ENCODE measurements at regions not wholly inside any gene's neighbourhood (a gene's known extent, or its start where the extent isn't known, plus 50 kb on each side); places are given as distances from the start of the nearest gene placed in this dataset.
A peak's percentile ranks its signal among the peaks of the same experiment; 100 is the strongest.
"Not testable (repeated sequence)": the region's sequence is repeated elsewhere in the genome, so short reads cannot be mapped to it uniquely, and the experiment has no call there.

- DNase-seq (ENCODE audit: low read depth), result no peak
- H3K4me3 ChIP-seq (ENCODE audit: low read depth, low read length), result no peak overlapping the region
These were observed 143.5 kb upstream of the TBX3 start for GRCh38 chr12:114827461-114827860.

DNA sequence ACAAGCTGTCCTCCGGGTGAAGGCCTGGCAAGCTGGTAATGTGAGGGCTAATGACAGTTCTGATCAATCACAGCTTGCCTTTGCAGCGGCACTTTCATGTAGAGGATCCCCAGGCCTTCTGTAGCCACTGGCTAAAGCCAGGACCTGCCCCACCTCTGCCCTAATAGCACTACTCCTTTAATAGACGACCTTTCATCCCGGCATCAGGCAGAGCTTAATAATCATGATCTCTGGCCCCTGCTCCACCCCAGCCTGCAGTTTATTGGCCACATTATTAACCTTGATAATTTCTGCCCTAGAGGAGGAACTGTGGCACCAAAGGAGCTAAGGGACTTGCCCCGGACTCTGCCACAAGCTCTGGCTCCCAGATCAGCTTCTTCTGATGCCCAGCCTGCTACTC is 142.3 kb upstream of the TBX3 start:
- no peak for DNase-seq (ENCODE audit: low read depth)
- H3K4me3 ChIP-seq (ENCODE audit: low read depth, low read length), result no peak overlapping the region

- H3K4me3 ChIP-seq (ENCODE audit: low read depth, low read length), result no peak overlapping the region
- DNase-seq (ENCODE audit: low read depth), result no peak
These were observed 139.7 kb upstream of the TBX3 start for GRCh38 chr12:114823724-114824123.

DNA sequence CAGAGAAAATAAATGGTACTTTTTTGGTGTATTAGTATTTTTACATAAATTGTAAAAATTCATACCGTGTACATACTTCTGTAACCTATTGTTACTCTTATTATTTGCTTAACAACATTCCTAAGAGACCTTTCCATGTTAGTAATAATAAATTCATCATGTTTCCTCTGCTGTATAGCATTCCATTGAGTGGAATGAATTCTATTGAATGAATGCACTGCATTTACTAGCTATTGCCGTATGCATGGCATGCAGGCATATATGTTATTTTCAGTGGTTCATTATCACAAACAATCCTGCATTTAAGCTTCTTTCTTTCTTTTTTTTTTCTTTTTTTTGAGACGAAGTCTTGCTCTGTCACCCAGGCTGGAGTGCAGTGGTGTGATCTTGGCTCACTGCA is 137.6 kb upstream of the TBX3 start:
- no peak overlapping the region for H3K4me3 ChIP-seq (ENCODE audit: low read depth, low read length)
- DNase-seq (ENCODE audit: low read depth), result no peak

DNA sequence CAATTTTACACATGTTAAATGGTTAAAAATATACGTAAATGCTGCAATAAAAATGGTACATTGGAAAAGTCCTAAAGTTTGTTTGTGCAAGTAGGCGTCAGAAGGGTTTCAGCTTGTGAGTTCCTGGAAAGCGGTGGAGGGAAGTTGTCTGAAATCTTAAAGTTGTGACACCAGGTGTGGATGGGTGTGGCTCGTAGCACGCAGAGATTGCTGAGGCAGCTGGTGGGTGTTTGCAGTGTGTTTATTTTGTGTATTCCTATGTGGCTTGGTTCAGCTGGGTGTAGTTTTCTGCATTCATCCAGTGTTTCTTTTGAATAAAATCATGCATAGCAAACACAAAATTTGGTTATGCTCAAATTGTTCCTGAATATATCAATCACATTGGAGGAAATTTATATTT is 136.8 kb upstream of the TBX3 start:
- no peak overlapping the region for H3K4me3 ChIP-seq (ENCODE audit: low read depth, low read length)
- no peak for DNase-seq (ENCODE audit: low read depth)

GRCh38 chr12:114817571-114818425 is 133.8 kb upstream of the TBX3 start:
- H3K4me3 ChIP-seq (ENCODE audit: low read depth, low read length), result no peak overlapping the region
- DNase-seq (ENCODE audit: low read depth), result peak; percentile 26

DNA sequence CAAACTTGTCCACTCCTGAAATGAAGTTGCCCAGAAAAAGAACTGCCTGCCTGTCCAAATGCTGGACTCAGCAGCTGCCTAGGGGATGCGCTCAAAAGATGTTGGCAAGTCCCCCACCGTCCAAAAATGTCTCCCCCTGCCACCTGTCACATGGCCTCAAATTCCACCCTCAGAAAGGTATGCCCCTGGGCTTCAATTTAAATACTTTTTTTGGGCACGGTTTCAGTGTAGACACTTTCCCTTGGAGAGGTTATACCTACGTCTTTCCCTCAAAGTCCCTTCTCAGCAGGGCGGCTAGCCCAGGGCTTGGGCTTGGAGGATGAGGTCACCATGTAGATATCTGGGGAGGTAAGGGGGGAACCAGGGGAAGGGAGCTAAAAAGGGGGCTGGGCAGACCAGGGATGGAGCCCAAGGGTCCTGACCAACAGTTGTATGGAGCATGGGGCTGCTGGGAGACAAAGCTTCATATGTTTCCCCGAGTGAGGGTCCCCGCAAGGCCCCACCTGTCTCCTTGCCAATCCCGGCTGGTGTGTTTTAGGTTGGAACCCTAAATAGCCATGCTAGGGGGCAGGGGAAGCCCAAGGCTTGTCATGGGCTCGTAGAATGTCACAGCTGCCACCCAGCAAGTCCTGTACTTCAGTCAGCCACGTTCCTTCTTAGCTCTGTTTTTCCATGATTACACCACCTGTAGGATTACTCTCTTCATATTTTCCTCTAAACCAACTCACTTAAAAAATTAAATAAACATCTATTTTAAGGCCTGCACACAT is 131.2 kb upstream of the TBX3 start:
- DNase-seq (ENCODE audit: low read depth), result no peak
- no peak overlapping the region for H3K4me3 ChIP-seq (ENCODE audit: low read depth, low read length)

- no peak for DNase-seq (ENCODE audit: low read depth)
- no peak overlapping the region for H3K4me3 ChIP-seq (ENCODE audit: low read depth, low read length)
These were observed 129.1 kb upstream of the TBX3 start for GRCh38 chr12:114812858-114813761.

- H3K4me3 ChIP-seq (ENCODE audit: low read depth, low read length), result no peak overlapping the region
- no peak for DNase-seq (ENCODE audit: low read depth)
These were observed 128.4 kb upstream of the TBX3 start for GRCh38 chr12:114812384-114812783.

DNA sequence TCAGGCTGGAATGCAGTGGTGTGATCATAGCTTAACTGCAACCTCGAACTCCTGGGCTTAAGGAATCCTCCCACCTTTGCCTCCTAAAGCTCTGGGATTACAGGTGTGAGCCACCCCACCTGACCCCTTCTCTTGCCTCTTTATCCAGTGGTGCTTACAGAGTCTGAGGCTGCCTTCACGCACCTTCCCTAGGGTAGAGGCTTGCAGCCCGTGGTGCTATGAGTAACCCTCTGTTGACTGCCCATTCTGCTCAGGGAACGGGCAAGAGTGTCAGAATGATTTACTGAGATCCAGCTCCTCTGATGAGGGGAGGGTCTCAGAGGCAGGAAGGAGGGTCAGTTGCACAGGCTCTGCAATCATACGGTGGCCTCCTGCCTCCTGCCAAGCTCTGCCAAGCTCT is 125.1 kb upstream of the TBX3 start:
- DNase-seq (ENCODE audit: low read depth), result no peak
- no peak overlapping the region for H3K4me3 ChIP-seq (ENCODE audit: low read depth, low read length)

DNA sequence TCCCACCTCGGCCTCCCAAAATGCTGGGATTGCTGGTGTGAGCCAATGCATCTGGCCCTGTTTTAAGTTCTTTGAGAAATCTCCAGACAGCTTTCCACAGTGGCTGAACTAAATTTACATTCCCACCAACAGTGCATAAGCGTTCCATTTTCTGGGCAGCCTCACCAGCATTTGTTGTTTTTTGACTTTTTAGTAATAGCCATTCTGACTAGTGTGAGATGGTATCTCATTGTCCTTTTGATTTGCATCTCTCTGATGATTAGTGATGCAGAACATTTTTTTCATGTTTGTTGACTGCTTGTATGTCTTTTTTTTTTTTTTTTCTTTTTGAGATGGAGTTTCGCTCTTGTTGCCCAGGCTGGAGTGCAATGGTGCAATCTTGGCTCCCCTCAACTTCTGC is 117.4 kb upstream of the TBX3 start:
- not testable (repeated sequence) for DNase-seq (ENCODE audit: low read depth)

GRCh38 chr12:114800566-114800965 is 116.6 kb upstream of the TBX3 start:
- not testable (repeated sequence) for DNase-seq (ENCODE audit: low read depth); H3K4me3 ChIP-seq (ENCODE audit: low read depth, low read length)

More for the DNA sequence above, 117.4 kb upstream of the TBX3 start:
- not testable (repeated sequence) for H3K4me3 ChIP-seq (ENCODE audit: low read depth, low read length)

DNA sequence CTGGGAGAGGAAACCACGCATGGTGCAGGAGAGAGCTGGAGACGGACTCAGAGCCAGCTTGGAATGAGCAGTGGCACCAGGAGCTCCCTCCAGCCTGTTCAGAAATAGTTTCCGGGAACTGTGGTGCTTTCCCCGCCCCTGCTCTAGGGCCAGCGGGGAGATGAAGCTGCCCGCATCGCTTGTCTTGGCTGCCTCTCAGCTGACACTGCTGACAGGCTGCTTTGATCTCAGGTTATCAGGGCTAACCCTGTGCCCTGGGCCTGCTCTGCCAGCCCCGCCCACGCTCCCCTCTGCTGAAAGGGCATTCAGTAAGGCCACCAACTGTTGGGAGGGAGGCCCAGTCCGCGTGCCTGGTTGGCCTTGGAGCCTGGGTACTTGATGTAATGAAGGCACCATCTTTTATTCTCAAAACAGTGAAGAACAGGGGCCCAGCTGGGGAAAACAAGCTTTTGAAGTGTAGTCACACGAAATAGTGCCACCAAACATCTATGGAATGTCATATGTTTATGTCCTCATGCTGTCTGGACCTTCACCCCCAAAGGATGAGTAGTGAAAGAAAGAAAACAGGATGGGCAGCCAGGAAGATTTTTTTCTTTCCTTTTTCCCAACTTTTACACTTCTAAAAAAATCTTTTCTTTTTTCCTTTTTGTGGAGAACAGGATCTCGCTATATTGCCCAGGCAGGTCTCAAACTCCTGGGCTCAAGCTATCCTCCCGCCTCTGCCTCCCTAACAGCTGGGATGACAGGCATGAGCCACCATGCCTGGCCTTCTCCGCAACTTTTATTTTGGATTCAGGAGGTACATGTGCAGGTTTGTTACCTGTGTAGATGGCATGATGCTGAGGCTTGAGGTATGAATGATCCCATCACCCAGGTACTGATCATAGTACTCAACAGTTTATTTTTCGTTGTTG is 115.9 kb upstream of the TBX3 start:
- DNase-seq (ENCODE audit: low read depth), result no peak
- H3K4me3 ChIP-seq (ENCODE audit: low read depth, low read length), result no peak overlapping the region

- no peak for DNase-seq (ENCODE audit: low read depth)
- H3K4me3 ChIP-seq (ENCODE audit: low read depth, low read length), result no peak overlapping the region
These were observed 110.1 kb upstream of the TBX3 start for GRCh38 chr12:114794049-114794558.

- H3K4me3 ChIP-seq (ENCODE audit: low read depth, low read length), result no peak overlapping the region
- DNase-seq (ENCODE audit: low read depth), result no peak
These were observed 106.3 kb upstream of the TBX3 start for GRCh38 chr12:114790276-114790675.

DNA sequence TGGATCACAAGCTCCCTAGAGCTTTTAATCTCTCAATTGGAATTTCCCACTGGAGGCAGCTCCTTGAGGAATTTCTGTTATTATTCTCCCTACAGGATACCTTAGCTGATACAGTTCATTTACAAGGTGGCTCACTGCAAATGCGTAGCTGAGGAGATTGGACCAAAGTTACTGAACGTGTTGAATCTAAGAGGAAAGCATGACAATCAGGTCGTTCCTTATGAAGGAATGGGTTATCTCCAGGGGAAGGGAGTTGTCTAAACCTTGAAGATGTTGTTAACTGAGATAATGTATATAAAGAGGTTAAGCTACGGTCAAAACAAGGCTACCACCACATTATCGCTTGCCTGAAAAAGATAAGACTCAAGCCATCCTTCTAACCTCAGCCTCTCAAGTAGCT is 105.8 kb upstream of the TBX3 start:
- no peak for DNase-seq (ENCODE audit: low read depth)

DNA sequence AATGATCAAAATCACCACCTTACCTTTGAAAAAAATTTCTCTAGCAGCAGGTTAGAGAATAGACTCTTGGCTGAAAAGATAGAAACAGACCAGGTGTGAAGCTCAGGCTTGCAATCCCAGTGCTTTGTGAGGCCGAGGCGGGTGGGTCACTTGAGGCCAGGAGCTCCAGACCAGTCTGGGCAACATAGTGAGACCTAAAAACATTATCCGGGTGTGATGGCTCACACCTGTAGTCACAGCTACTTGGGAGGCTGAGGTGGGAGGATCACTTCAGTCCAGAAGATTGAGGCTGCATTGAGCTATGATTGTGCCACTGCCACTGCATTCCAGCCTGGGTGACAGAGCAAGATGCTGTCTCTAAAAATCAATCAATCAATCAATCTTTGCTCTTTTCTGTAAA is 105.3 kb upstream of the TBX3 start:
- no peak overlapping the region for H3K4me3 ChIP-seq (ENCODE audit: low read depth, low read length)
- no peak for DNase-seq (ENCODE audit: low read depth)

More for the DNA sequence above, 105.8 kb upstream of the TBX3 start:
- no peak overlapping the region for H3K4me3 ChIP-seq (ENCODE audit: low read depth, low read length)

DNA sequence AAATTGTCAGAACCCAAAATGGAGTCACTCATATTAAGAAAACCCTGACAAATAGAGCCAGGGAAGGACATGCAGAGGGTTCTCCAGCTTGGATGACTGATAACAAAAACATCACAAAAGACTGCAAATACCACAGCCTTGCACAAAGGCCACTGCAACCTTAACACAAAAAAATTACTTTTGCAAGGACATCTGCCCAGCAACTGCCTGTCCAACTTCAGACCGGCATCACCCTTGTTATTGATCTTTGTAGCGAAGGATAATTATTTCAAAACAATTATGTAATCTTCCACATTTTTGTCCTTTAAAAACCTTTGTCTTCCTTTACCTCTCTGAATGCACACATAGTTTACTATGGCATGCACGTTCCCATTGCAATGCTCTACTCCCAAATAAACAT is 100.6 kb upstream of the TBX3 start:
- no peak overlapping the region for H3K4me3 ChIP-seq (ENCODE audit: low read depth, low read length)
- DNase-seq (ENCODE audit: low read depth), result no peak

Measured in skeletal muscle cell (primary cell).